Fibroblast of lung (primary cell): ENCODE measurements at regions not wholly inside any gene's neighbourhood (a gene's known extent, or its start where the extent isn't known, plus 50 kb on each side); places are given as distances from the start of the nearest gene placed in this dataset.

Experiments
- DNase-seq, 2 donors: peaks; one replicate each; pipeline versions ENCODE4 v3.0.0 to v3.0.0-alpha.2; 2010; ENCODE audit warnings: low read depth in 2 of 2
- H2AFZ ChIP-seq: 2 replicates; pipeline ENCODE4 v1.5.1; 2012; ENCODE audit warnings: low read length, control low read depth, inconsistent platforms
- H3K27ac ChIP-seq: 2 replicates; pipeline ENCODE4 v1.5.1; 2011; ENCODE audit warnings: low read length, control low read depth; ENCODE audit not compliant: insufficient read depth
- H3K27me3 ChIP-seq: 2 replicates; pipeline ENCODE4 v1.5.1; 2011; ENCODE audit warnings: mild to moderate bottlenecking, low read length; ENCODE audit not compliant: control insufficient read depth, insufficient read depth
- H3K36me3 ChIP-seq: 2 replicates; pipeline ENCODE4 v1.5.1; 2011; ENCODE audit warnings: low read length; ENCODE audit not compliant: control insufficient read depth, insufficient read depth
- H3K4me1 ChIP-seq: 2 replicates; pipeline ENCODE4 v1.5.1; 2011; ENCODE audit warnings: low read length; ENCODE audit not compliant: control insufficient read depth, insufficient read depth; ENCODE audit errors: extremely low read depth
- H3K4me2 ChIP-seq: 2 replicates; pipeline ENCODE4 v1.5.1; 2011; ENCODE audit warnings: low read length, control low read depth; ENCODE audit not compliant: insufficient read depth; ENCODE audit errors: extremely low read depth
- H3K4me3 ChIP-seq, 4 experiments: fragments of 200-600 bp in 1 of 4; sonication (generic) in 1 of 4; replicated peaks in 1 of 4; 2 replicates each; pipeline ENCODE4 v1.5.1; 2011 to 2016; ENCODE audit warnings: low read length in 4 of 4, low read depth in 3 of 4, mild to moderate bottlenecking in 3 of 4, control low read depth in 2 of 4, inconsistent platforms in 1 of 4, mixed read lengths in 1 of 4; ENCODE audit not compliant: insufficient read depth in 1 of 4; ENCODE audit errors: control extremely low read depth in 1 of 4
- H3K79me2 ChIP-seq: 2 replicates; pipeline ENCODE4 v1.5.1; 2012; ENCODE audit warnings: mild to moderate bottlenecking, low read length, inconsistent platforms; ENCODE audit not compliant: control insufficient read depth, insufficient read depth
- H3K9ac ChIP-seq: 2 replicates; pipeline ENCODE4 v1.5.1; 2011; ENCODE audit warnings: mild to moderate bottlenecking, low read length, control low read depth; ENCODE audit not compliant: insufficient read depth
- H3K9me3 ChIP-seq: 2 replicates; pipeline ENCODE4 v1.5.1; 2012; ENCODE audit warnings: low read depth, low read length; ENCODE audit not compliant: control insufficient read depth, insufficient read depth
- H4K20me1 ChIP-seq: 2 replicates; pipeline ENCODE4 v1.5.1; 2011; ENCODE audit warnings: low read length; ENCODE audit not compliant: control insufficient read depth, insufficient read depth; ENCODE audit errors: extremely low read depth
- CTCF ChIP-seq, 2 donors: IDR thresholded peaks in 1 of 2; conservative IDR thresholded peaks in 1 of 2; 1 replicate in 1 of 2; 2 replicates in 1 of 2; pipeline ENCODE4 v1.5.1; 2011 to 2012; ENCODE audit warnings: low read length in 2 of 2, control low read depth in 1 of 2, inconsistent platforms in 1 of 2, low read depth in 1 of 2, mild to moderate bottlenecking in 1 of 2
- EZH2 ChIP-seq: IDR thresholded peaks from 2 replicates; pipeline ENCODE4 v1.5.1; 2012; ENCODE audit warnings: low read length, control low read depth, mild to moderate bottlenecking; ENCODE audit errors: missing control alignments

GRCh38 chr4:133439830-133440229 lies 290.7 kb downstream of the PCDH10 start:
- Histone ChIP-seq H3K9me3 (no peaks in the 10 kb centered on the region), H3K4me2 (no peak overlapping the region), H3K9ac (no peak overlapping the region), H3K27me3 (no peaks in the 10 kb centered on the region), H3K79me2 (no peaks in the 10 kb centered on the region), H3K36me3 (no peaks in the 10 kb centered on the region), H4K20me1 (no peaks in the 10 kb centered on the region), H2AFZ (no peak overlapping the region), H3K27ac (no peak overlapping the region), H3K4me1 (no peaks in the 10 kb centered on the region), H3K4me3 (no peak overlapping the region)
- TF ChIP-seq EZH2 (no peak), CTCF (conservative IDR thresholded peaks at IDR 0.05 in 1 of 2, IDR thresholded peaks at IDR 0.05 in 1 of 2; ENCODE audit: low read depth in 1 of 2, low read length in 2 of 2) (no peak)
- DNase-seq: peak in 1 of 2 donors; percentile 14

GRCh38 chr4:133424605-133425004 lies 275.5 kb downstream of the PCDH10 start:
- no peaks in the 10 kb centered on the region for H3K27me3 ChIP-seq
- TF ChIP-seq CTCF (conservative IDR thresholded peaks at IDR 0.05 in 1 of 2, IDR thresholded peaks at IDR 0.05 in 1 of 2; ENCODE audit: low read depth in 1 of 2, low read length in 2 of 2) (no peak), EZH2 (no peak)
- H3K4me3 ChIP-seq: no peak overlapping the region
- H3K27ac ChIP-seq: no peak overlapping the region
- H3K79me2 ChIP-seq: no peaks in the 10 kb centered on the region
- H2AFZ ChIP-seq: no peak overlapping the region
- no peak for DNase-seq
- H3K9ac ChIP-seq: no peak overlapping the region
- H3K36me3 ChIP-seq: no peaks in the 10 kb centered on the region
- no peaks in the 10 kb centered on the region for H4K20me1 ChIP-seq
- H3K4me1 ChIP-seq: no peaks in the 10 kb centered on the region
- H3K9me3 ChIP-seq: no peaks in the 10 kb centered on the region
- no peak overlapping the region for H3K4me2 ChIP-seq

GRCh38 chr4:133403913-133404312 lies 254.8 kb downstream of the PCDH10 start:
- H3K27me3 ChIP-seq: no peaks in the 10 kb centered on the region

More at GRCh38 chr4:133403913-133404312, 254.8 kb downstream of the PCDH10 start:
- no peak for DNase-seq
- no peak for TF ChIP-seq CTCF (conservative IDR thresholded peaks at IDR 0.05 in 1 of 2, IDR thresholded peaks at IDR 0.05 in 1 of 2; ENCODE audit: low read depth in 1 of 2, low read length in 2 of 2)
- TF ChIP-seq EZH2: no peak
- H3K79me2 ChIP-seq: no peaks in the 10 kb centered on the region
- no peaks in the 10 kb centered on the region for H3K36me3 ChIP-seq
- no peaks in the 10 kb centered on the region for H4K20me1 ChIP-seq
- H3K4me2 ChIP-seq: no peak overlapping the region
- H2AFZ ChIP-seq: no peak overlapping the region
- no peak overlapping the region for H3K27ac ChIP-seq
- no peaks in the 10 kb centered on the region for H3K4me1 ChIP-seq
- no peaks in the 10 kb centered on the region for H3K9me3 ChIP-seq
- no peak overlapping the region for H3K4me3 ChIP-seq
- H3K9ac ChIP-seq: no peak overlapping the region
